ENCODE measurements at regions not wholly inside any gene's neighbourhood (a gene's known extent, or its start where the extent isn't known, plus 50 kb on each side); places are given as distances from the start of the nearest gene placed in this dataset.

DNA sequence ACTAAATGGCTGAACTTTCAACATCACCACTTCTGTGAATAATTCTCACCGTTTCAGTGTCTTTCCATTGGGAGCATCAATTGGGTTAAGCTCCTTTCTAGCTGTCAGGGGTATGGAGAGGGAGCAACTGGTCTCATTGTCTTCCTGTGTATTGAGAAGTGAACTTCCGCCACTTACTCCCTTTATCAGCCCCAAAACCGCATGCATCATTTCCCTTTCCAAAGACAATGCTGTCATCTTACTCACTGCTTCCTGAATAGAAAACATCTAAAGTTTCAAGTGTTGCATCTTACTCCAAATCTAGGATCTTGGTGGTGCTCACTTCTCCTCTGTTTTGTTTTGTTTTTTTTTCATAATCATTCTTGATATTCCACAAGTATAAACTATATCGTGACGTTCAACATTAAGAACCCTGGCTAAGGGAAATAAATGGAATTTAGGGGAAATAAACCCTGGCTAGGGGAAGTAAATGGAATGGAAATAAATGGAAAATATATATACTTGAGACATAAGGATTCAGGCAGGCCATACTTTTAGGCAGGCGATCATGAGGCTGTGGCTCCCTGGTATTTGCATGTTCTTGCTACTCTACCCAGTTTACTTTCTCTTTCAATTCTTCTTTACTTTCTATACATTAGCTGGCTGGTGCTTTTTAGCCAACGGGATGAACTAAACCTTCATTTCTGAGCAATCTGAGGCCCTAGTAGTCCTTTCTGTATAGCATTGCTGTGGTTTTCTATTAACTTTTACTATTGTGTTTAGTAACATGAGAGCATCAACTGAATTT is 371.9 kb downstream of the BMPER start:
- peak; percentile 90 for DNase-seq

DNA sequence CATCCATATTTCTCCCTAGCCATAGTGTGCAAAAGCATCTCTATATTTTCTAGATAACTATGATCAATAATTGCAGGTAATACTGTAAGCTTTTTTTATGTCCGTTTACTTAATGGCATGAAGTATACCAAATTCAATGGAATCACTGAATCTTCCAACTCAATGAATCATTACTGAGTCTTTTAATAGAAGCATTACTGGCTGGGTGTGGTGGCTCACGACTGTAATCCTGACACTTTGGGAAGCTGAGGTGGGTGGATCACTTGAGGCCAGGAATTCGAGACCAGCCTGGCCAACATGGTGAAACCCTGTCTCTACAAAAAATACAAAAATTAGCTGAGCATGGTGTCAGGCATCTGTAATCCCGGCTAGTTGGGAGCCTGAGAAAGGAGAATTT is 372.5 kb downstream of the BMPER start:
- DNase-seq = no peak

DNA sequence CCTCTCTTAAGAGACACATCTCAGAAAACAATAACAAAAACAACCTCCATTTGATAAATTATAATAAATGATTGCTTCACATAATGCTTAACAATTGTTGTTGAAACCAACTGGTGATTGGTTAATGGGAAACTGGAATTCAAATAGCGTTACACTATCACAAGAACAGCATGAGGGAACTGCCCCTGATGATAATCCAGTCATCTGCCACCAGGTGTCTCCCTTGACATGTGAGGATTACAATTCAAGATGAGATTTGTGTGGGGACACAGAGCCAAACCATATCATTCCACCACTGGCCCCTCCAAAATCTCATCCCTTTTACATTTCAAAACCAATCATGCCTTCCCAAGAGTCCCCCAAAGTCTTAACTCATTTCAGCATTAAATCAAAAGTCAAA is 375.9 kb downstream of the BMPER start:
- no peak for DNase-seq

DNA sequence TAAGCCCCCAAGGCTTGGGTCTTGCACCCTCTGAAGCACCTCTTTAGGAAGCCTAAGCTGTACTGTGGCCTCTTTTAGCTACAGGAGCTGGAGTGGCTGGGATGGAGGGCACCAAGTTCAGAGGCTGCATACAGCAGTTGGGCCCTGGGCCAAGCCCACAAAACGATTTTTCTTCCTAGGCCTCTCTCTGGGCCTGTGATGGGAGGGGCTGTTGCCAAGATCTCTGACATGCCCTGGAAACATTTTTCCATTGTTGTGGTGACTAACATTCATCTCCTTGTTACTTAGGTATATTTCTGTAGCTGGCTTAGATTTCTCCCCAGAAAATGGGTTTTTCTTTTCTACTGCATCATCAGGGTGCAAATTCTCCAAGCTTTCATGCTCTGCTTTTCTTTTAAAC is 375.7 kb upstream of the NPSR1 start:
- peak; percentile 33 for DNase-seq

DNA sequence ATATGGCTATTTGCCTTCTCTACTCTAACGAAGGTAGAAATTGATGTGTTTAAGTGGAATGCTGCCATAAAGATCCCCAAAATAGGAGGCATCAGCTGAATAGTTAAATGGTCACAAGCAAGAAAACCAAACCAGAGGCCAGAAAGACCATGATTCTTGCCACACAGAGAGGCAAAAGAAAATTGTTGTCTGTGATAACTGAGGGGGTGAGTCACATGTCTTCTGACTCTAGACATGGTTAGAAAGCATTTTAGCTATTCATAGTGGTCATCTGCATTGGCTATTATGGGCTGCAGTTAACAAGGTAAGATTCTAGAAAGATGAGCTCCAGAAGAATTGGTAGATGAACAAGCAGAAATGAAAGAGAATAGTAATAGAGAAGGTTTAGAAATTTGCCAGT is 361.4 kb upstream of the NPSR1 start:
- peak; percentile 58 for DNase-seq

DNA sequence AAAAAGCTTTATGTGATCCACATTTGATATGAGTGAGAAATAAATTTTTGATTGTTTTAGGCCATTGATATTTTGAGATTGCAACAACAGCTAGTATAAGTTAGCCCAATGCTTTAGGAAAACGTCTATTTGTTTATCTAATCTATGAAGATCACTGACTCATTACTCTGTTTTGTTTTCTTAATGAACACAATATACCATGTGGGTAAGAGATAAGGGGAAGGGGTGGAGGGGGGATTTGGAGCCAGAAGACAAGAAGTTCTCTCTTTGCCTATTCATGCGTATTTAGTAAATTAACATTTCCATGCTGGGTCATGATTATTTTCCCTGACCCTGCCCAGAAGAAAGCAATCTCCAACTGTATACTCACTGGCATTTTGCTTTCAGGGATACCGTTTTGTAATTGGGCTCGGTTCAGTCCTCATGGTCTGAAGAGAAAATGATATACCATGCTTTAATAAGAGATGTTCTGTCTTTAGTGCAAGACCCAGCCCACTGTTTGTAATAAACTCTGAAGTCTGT is 359.5 kb upstream of the NPSR1 start:
- DNase-seq = no peak

DNA sequence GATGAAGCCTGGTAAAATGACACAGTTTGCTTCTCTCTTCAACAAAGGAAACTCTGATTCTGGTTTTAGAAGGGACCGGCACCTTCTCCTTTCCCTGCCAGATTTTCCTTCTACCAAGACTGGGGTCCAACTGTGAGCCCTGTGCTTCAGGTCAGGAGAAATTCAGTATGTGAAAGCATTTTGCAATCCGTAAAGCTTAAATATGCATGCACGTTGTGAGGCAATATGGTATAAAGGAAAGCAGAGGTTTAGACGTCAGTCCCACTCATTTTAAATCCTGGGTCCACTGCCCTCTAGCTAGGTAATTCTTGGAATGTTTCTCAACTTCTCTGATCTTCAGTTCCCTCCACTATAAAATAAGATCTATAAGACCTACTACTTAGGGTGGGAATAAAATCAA is 359.0 kb upstream of the NPSR1 start:
- DNase-seq = no peak

DNA sequence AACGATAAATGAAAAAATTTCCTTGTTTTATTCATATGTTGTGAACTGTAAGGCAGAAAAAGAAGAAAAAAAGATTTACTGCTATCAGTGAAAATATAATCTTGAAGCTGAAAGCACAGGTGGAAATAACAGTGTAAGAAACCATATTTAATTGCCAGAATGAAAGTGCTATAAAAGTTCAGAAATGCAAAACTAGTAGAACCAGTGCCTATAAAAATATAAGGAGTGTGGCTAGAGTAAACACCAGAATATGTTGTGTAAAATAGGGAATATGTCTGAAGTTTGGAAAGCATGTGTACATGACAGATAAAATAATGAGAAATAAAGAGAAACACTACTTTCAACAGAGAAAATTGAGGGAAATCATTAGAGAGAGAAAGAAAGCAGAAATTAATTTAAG is 350.5 kb upstream of the NPSR1 start:
- no peak for DNase-seq

DNA sequence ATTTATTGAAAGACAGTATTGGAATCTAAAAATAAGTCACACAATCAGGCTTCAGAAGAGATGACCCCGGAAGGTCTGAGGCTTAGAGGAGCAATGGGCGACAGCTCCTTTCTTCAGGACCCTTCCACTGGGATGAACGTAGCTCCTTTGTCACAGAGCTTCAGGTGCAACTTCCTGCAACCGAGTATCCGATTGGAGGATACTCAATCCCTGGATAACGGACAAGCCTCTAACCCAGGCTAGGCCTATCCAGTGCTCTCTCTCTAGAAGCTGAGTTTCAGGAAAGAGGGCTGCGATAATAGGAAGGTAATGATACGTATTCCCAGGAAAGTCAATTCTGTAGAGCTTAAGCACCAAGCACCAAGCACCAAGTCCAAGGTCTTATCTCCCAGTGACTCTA is 349.4 kb upstream of the NPSR1 start:
- no peak for DNase-seq

DNA sequence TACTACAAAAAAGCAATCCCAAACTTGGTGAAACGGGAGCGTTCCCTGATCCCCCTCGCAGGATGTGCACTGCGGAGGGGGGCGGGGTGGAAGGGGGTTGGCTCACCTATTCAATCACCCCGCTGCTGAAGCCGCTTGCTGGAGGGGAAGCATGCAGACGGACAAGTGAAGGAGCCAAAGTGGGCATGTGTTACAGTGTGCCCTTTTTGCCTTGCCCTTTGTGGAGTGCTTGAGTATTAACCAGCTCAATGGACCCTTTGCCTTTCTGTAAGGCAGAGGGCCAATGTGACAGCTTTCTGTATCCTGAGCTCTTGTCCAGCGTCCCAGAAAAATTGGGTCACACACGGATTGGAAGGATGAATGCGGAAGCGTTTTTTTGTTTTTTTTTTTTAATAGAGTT is 348.9 kb upstream of the NPSR1 start:
- no peak for DNase-seq

DNA sequence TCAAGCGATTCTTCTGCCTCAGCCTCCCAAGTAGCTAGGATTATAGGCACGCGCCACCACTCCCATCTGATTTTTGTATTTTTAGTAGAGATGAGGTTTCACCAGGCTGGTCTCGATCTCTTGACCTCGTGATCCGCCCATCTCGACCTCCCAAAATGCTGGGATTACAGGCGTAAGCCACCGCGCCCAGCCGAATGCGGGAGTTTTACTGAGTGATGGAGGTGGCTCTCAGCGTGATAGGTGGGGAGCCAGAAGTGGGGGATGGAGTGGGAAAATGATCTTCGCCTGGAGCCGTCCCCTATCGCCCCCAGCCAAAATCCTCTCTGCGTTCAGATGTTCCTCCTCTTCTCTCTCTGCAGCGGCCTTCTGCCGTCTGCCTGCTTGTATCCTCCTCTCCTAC is 348.4 kb upstream of the NPSR1 start:
- no peak for DNase-seq

DNA sequence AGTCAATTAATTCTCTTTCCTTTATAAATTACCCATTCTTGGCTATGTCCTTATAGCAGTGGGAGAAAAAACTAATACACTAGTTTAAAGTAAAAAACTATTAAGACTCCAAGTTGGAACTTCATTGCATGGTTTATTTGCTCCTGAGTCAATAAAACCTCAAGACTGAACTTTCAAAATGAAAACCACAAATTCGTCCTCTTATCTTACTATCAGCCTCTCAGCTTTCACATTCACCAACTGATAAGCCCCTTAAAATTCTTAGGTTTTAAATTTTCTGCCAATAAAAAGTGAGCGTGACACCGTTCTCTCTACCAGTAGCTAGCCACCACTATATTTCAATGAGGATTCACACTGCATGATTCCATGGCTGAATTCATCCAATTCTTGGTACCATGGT is 346.4 kb upstream of the NPSR1 start:
- DNase-seq = peak; percentile 16

DNA sequence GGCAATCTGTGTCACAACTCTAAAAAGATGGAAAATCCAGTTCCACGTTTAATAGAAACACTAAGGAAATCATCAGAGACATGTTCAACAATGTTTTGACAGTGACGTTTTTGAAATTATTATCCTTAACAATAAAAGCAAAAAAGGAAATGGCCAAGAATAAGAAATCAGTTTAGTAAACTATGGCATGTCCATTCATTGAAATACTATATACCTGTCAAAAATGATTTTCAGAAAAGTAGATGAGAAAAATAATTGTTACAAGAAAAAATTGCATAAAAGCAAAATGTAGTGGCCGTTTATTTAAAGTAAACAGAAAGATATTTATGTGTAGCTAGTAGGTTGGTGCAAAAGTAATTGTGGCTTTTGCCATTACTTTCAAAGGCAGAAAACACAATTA is 345.4 kb upstream of the NPSR1 start:
- no peak for DNase-seq

DNA sequence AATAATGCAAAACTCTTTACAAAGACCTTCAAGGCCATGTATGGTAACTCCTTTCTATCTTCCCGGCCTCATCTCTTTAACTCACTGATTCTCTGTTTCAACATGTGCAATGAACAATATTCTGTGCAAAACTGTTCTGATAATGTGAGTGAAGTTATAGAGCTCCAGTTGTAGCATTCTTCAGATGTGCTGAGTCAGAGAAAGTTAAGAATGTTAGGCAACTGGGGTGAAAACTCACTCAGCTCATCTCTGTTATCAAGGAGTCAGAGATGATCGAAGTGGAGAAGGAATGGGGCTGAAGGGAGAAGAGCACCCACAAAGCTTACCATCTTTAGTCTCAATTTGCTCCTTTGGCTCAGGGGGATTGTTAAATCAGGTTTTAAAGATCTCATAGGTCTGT is 344.7 kb upstream of the NPSR1 start:
- peak; percentile 75 for DNase-seq

DNA sequence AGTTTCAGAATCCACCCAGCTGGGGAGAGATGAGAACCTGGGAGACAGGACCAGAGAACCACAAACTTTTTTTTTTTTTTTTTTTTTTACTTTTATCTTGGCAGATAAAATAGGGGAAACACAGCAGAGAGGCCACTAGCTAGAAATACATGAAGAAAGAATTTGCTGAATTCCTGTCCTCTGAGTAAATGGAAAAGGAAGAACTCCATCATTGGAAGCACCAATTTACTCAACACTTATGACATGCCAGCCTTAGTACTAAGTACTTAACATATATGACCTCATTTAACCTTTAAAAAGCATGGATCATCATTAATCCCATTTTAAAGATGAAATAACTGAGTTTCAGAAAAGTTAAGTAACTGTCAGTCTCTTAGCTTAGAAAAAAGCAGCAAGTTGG is 343.0 kb upstream of the NPSR1 start:
- DNase-seq = peak; percentile 99

DNA sequence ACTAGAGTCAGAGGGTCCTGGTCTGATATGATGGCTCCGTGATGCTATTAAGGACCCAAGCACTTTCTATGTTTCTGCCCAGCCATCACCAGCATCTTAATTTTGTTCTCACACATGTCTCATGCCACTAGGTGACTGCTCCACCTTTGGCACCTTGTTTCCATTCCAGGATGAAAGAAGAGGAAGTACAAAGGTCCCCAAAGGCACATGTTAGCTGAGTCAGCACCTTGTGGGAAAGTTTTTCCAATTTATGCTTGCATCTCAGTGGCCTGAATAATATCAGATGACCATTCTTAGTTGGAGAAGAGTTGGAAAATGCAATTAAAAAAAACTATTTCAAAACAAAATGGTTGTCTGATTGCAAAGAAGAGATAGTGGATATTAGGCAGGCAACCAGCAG is 341.0 kb upstream of the NPSR1 start:
- DNase-seq = no peak

DNA sequence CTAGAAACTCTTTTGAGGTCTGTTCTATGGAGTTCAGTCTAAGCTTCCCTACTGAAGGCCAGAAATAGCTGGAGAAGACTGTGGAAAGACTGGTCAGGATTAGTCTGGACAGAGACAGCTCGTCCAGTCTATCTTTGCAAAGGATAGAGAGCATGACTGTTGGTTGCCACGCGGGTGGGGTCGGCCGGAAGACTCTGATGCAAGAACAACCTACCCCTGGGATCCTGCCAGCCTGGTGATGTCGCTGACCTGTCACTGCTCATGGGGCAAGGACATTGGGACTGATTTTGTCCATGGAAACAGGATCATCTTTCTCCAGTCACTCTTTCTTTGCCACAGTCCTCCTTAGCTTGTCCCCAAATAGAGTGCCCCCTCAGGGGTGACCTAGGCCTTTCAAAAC is 337.6 kb upstream of the NPSR1 start:
- no peak for DNase-seq

DNA sequence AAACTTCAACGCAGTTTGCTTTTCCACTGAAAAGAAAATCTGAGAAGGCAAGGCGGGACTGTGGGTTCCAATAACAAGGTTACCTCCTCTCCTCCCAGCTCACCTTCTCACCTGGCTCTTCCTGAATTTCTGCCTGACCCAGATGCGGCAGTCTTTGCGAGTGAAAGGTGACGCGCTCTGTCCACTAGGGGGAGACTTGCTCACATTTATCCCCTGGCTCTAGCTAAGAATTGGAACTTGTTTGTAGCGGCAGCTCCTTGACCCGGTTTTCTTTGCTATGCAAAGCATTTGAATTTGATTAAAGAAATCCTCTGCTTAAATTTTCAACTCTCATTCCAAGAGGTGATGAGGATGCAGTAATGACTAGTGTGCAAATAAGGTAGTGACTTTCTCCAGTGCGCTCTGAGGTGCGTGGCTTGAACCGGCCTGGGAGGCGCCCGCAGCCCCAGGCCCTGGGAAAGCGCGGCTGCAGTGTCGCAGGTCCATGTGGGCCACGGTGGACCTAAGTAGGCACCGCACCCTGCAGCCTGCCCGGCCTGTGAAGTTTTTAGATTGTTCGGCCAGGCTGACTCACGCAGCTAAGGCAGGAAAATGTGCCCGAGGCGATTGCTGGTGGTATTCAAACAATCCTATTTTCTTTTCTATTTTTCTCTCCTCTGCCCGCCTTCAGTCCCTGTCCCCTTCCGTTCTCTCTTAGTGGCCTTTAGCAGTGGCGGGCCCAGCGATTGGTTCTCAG is 336.9 kb upstream of the NPSR1 start:
- DNase-seq = peak; percentile 92

DNA sequence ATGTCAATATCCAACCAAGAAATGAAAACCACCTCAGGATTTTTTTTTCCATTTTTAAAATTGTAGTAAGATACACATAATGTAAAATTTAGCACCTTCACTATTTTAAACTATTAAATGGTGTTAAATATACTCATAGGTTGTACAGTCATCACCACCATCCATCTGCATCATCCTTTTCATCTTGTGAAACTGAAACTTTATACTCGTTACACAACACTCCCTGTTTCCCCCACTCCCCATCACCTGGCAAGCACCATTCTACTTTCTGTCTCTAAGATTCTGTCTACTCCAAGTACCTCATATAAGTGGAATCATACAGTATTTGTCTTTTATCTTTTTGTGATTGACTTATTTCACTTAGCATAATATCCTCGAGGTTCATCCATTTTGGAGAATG is 335.2 kb upstream of the NPSR1 start:
- DNase-seq = peak; percentile 40

DNA sequence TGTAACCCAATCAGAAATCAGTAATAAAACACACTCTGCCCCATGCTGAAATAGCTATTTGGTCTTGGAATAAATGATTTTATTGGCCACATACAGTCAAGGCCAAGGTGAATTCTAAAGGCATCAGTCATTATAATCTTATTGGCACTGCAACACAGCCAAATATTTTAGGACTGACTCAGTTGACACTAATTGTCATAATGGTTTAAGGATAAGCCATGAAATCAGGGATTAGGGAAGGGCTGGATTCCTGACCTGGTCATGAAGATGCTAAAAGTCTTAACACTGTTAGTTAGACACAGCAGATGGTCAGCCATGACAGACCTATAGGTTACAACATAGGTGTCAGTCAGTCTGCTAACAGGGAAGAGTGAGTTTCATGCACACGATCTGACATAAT is 330.3 kb upstream of the NPSR1 start:
- DNase-seq = peak; percentile 48

DNA sequence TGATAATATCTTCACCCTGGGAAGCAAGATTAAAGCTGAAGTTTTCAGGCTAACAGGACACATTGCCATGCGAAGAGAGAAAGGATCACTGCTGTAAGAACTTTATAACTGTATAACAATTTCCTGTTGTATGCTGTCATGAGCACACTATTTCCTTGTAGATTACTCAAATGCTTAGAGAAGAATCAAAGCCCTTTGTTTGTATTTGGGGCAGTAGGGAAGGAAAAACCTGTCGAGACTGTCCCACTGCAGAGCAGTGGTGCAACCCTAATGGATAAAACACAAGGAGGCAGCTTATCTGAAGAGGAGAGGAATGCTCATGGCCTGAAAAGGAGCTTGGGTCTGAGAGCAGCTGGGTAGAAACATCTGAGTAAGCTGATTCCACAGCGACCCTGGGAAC is 327.7 kb upstream of the NPSR1 start:
- DNase-seq = no peak

DNA sequence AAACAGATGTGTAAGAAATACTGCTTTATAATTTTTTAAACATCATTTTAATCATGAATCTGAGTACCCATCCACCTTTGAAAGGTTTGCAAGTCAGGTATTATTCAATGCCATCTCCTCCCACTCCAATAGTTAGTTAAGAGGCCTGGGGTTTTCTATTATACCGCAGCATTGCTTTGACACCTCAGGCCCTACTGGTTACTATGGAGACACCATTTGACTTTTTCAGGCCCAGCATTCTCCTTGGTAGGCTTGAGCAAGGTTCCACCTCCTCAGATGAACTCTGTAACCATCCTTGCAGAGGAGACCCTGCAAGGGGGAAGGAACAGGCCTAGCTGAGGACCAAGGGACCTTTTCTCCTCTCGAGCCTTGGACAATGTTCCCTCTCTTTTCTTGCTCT is 326.9 kb upstream of the NPSR1 start:
- no peak for DNase-seq

DNA sequence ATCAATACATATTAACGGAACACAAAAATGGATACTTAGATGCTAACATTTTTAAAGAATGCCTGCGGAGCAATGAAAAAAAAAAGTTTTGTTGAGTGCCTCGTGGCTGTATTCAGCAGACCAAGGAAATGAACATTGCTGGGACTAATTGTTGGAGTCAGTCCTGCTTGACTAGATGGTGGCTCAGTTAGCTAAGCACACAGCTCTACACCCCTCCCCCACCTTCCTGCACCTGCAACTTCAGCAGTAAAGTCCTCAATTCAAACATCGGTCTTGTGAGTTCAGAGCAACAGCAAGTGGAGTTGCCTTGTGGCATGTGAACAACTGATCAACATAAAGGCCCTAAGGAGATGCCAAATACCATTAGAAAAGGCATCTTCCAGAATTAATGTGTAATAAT is 326.0 kb upstream of the NPSR1 start:
- DNase-seq = no peak

DNA sequence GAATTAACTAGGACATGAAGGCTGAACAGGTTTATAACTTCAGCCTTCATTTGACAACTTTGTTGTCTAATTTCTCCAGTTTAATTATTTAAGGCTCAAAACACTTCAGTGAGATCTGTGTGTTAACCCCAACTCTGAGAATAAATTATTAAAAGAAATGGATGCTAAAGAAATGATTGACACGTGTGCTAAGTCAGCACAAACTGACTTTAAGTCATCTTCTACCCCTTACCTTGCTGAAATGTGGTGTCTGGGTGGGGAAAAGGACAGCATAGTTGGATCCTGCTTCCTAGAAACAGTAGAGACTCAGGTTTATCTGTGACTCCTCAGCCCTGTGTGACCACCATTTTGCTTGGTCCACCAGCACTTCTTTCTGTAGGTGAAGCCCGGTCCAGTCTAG is 324.8 kb upstream of the NPSR1 start:
- no peak for DNase-seq

DNA sequence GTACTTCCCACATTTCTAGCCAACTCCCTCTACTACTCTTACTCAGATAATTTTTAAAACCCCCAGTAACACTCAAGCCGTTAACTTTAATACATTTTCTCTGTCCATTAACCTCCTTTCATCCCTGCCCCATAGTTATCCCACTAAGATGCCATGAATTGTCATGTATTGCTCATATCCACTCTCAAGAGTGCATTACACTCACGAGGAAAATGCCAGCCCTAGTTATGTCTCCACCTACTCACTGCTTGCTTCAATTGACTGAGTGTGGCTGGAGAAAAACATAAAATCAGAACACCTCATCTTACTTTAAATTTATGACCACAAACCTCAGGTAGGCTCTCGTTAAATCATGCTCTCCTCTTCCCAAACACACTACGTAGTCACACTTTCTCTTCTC is 324.1 kb upstream of the NPSR1 start:
- DNase-seq = no peak

Measured in NCI-H226 (cell line).